HEK293T (cell line): ENCODE measurements at regions not wholly inside any gene's neighbourhood (a gene's known extent, or its start where the extent isn't known, plus 50 kb on each side); places are given as distances from the start of the nearest gene placed in this dataset.

ENCODE experiments used
- ARNT ChIP-seq: fragments of 450-650 bp; IDR thresholded peaks from 2 replicates; pipeline ENCODE4 v1.6.1; 2017; ENCODE audit warnings: mild to moderate bottlenecking
- BHLHE40 ChIP-seq: fragments of 450-650 bp; IDR thresholded peaks from 2 replicates; pipeline ENCODE4 v1.6.1; 2016; ENCODE audit warnings: mild to moderate bottlenecking, moderate library complexity, borderline replicate concordance
- ELF4 ChIP-seq: fragments of 450-650 bp; IDR thresholded peaks from 2 replicates; pipeline ENCODE4 v1.6.1; 2017; ENCODE audit warnings: antibody characterized with exemption
- HDGF ChIP-seq: fragments of 450-650 bp; IDR thresholded peaks from 2 replicates; pipeline ENCODE4 v1.6.1; 2017; ENCODE audit warnings: antibody characterized with exemption, borderline replicate concordance
- L3MBTL2 ChIP-seq: fragments of 450-650 bp; conservative IDR thresholded peaks from 2 replicates; pipeline ENCODE4 v1.6.1; 2016; ENCODE audit warnings: mild to moderate bottlenecking
- NFRKB ChIP-seq: fragments of 450-650 bp; IDR thresholded peaks from 2 replicates; pipeline ENCODE4 v1.6.1; 2016; ENCODE audit warnings: mild to moderate bottlenecking, moderate library complexity
- SP1 ChIP-seq: fragments of 450-650 bp; IDR thresholded peaks from 2 replicates; pipeline ENCODE4 v1.6.1; 2017
- SUZ12 ChIP-seq: fragments of 450-650 bp; IDR thresholded peaks from 2 replicates; pipeline ENCODE4 v1.6.1; 2016; ENCODE audit warnings: mild to moderate bottlenecking
- TARDBP ChIP-seq: fragments of 450-650 bp; IDR thresholded peaks from 2 replicates; pipeline ENCODE4 v1.6.1; 2016
- ZNF384 ChIP-seq: fragments of 450-650 bp; IDR thresholded peaks from 2 replicates; pipeline ENCODE4 v1.6.1; 2016
- TF ChIP-seq, protein P1 (sequence below): fragments of 450-650 bp; IDR thresholded peaks from 2 replicates; pipeline ENCODE4 v1.6.1; 2016

DNA sequence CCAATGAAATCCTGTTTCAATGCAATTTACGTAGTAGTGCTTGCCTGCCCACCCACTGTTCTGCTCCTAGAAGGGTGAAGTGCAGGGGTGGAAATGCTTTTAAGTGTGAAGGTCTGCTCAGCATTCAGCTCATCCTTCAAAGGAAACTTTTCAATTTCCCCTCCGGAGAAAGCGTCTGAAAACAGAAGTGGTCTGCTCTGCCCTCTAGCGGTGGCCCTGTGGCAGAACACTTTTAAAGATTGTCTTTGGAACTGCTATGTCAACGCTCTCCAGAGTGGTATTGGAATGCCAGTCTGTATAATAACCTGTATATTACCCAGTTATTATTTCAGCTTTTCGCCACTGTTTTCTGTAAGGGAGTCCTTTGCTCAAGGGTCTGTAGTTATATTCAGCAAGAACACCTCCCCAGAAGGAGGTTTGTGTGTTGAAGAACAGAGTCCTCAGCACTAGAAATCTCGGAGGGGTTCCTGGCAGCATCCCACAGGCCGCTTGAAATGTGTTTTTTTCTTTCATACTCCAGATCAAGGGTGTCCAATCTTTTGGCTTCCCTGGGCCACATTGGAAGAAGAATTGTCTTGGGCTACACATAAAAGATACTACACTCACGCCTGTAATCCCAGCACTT, 63.1 kb upstream of the KLHL31 start:
- TF ChIP-seq HDGF (no peak), TARDBP (no peak), ARNT (no peak), BHLHE40 (no peak), SP1 (no peak), L3MBTL2 (no peak), SUZ12 (no peak), ZNF384 (no peak), ELF4 (no peak), NFRKB (no peak)
- TF ChIP-seq, protein P1, sequence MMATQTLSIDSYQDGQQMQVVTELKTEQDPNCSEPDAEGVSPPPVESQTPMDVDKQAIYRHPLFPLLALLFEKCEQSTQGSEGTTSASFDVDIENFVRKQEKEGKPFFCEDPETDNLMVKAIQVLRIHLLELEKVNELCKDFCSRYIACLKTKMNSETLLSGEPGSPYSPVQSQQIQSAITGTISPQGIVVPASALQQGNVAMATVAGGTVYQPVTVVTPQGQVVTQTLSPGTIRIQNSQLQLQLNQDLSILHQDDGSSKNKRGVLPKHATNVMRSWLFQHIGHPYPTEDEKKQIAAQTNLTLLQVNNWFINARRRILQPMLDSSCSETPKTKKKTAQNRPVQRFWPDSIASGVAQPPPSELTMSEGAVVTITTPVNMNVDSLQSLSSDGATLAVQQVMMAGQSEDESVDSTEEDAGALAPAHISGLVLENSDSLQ: no peak
